KMS-11 (cell line): ENCODE measurements at regions not wholly inside any gene's neighbourhood (a gene's known extent, or its start where the extent isn't known, plus 50 kb on each side); places are given as distances from the start of the nearest gene placed in this dataset.

Experiments used
- H2AFZ ChIP-seq: fragments of 200-600 bp; sonication (generic); 2 replicates; pipeline ENCODE4 v1.6.1; 2016; ENCODE audit warnings: antibody characterized with exemption, mixed run types, low read depth
- H3K27ac ChIP-seq: fragments of 200-600 bp; sonication (generic); 2 replicates; pipeline ENCODE4 v1.6.1; 2016; ENCODE audit warnings: mild to moderate bottlenecking, mixed run types
- H3K27me3 ChIP-seq: fragments of 200-600 bp; sonication (generic); 2 replicates; pipeline ENCODE4 v1.6.1; 2017; ENCODE audit warnings: mild to moderate bottlenecking, low read depth, mixed run types, moderate library complexity; ENCODE audit not compliant: insufficient read depth
- H3K36me3 ChIP-seq: fragments of 200-600 bp; sonication (generic); 2 replicates; pipeline ENCODE4 v1.6.1; 2017; ENCODE audit warnings: mild to moderate bottlenecking, mixed run types; ENCODE audit not compliant: insufficient read depth
- H3K4me1 ChIP-seq: fragments of 200-600 bp; sonication (generic); 2 replicates; pipeline ENCODE4 v1.6.1; 2016; ENCODE audit warnings: mild to moderate bottlenecking, low read depth, mixed run types; ENCODE audit not compliant: poor library complexity, severe bottlenecking
- H3K4me2 ChIP-seq: fragments of 200-600 bp; sonication (generic); 2 replicates; pipeline ENCODE4 v1.7.0; 2016; ENCODE audit warnings: mild to moderate bottlenecking, mixed run types
- H3K4me3 ChIP-seq: fragments of 200-600 bp; sonication (generic); IDR thresholded peaks from 2 replicates; pipeline ENCODE4 v1.6.1; 2017; ENCODE audit warnings: low read depth, low read length, mixed read lengths; ENCODE audit not compliant: insufficient read depth
- H3K79me2 ChIP-seq: fragments of 200-600 bp; sonication (generic); 2 replicates; pipeline ENCODE4 v1.6.1; 2016; ENCODE audit warnings: low read depth, mixed run types; ENCODE audit not compliant: insufficient read depth
- H3K9ac ChIP-seq: fragments of 200-600 bp; sonication (generic); 2 replicates; pipeline ENCODE4 v1.6.1; 2016; ENCODE audit warnings: mild to moderate bottlenecking, mixed run types
- H4K20me1 ChIP-seq: fragments of 200-600 bp; sonication (generic); 2 replicates; pipeline ENCODE4 v1.6.1; 2016; ENCODE audit warnings: mild to moderate bottlenecking, mixed run types; ENCODE audit not compliant: insufficient read depth
- CTCF ChIP-seq: fragments of 200-600 bp; sonication (generic); conservative IDR thresholded peaks from 2 replicates; pipeline ENCODE4 v1.6.1; 2017; ENCODE audit warnings: low read depth, mild to moderate bottlenecking, antibody characterized with exemption, low read length, moderate library complexity, mixed read lengths

- Histone ChIP-seq H3K27ac (no peak overlapping the region), H3K4me2 (no peak overlapping the region), H3K4me1 (no peaks in the 10 kb centered on the region), H3K27me3 (no peaks in the 10 kb centered on the region), H3K9ac (no peak overlapping the region), H2AFZ (no peak overlapping the region), H3K4me3 (no peak overlapping the region), H3K36me3 (no peaks in the 10 kb centered on the region), H4K20me1 (no peaks in the 10 kb centered on the region), H3K79me2 (no peaks in the 10 kb centered on the region)
- TF ChIP-seq CTCF = no peak
These were observed 349.1 kb upstream of the EEF2KMT start for GRCh38 chr16:5446623-5447240.

GRCh38 chr16:5444189-5444588 lies 346.6 kb upstream of the EEF2KMT start:
- Histone ChIP-seq H3K27me3 (no peaks in the 10 kb centered on the region), H2AFZ (no peak overlapping the region), H3K27ac (no peak overlapping the region), H3K9ac (no peak overlapping the region), H4K20me1 (no peaks in the 10 kb centered on the region), H3K4me2 (no peak overlapping the region), H3K79me2 (no peaks in the 10 kb centered on the region), H3K4me1 (no peaks in the 10 kb centered on the region), H3K4me3 (no peak overlapping the region), H3K36me3 (no peaks in the 10 kb centered on the region)
- TF ChIP-seq CTCF = no peak

- Histone ChIP-seq H4K20me1 (no peaks in the 10 kb centered on the region), H3K4me1 (no peaks in the 10 kb centered on the region), H2AFZ (no peak overlapping the region), H3K27me3 (no peaks in the 10 kb centered on the region), H3K36me3 (no peaks in the 10 kb centered on the region), H3K4me2 (no peak overlapping the region), H3K79me2 (no peaks in the 10 kb centered on the region), H3K4me3 (no peak overlapping the region), H3K27ac (no peak overlapping the region), H3K9ac (no peak overlapping the region)
- TF ChIP-seq CTCF = no peak
These were observed 345.4 kb upstream of the EEF2KMT start for GRCh38 chr16:5442986-5443385.

GRCh38 chr16:5442054-5442453 lies 344.5 kb upstream of the EEF2KMT start:
- TF ChIP-seq CTCF = no peak
- no peaks in the 10 kb centered on the region for H4K20me1 ChIP-seq

More at GRCh38 chr16:5442054-5442453, 344.5 kb upstream of the EEF2KMT start:
- Histone ChIP-seq H3K79me2 (no peaks in the 10 kb centered on the region), H3K27me3 (no peaks in the 10 kb centered on the region), H3K4me2 (no peak overlapping the region), H3K27ac (no peak overlapping the region), H2AFZ (no peak overlapping the region), H3K4me1 (no peaks in the 10 kb centered on the region), H3K4me3 (no peak overlapping the region), H3K36me3 (no peaks in the 10 kb centered on the region), H3K9ac (no peak overlapping the region)
